CD4-positive, CD25-positive, alpha-beta regulatory T cell (primary cell): ENCODE measurements at regions not wholly inside any gene's neighbourhood (a gene's known extent, or its start where the extent isn't known, plus 50 kb on each side); places are given as distances from the start of the nearest gene placed in this dataset.

ENCODE experiments used
- ATAC-seq, 2 donors: fragments of 150-1000 bp; cut with Tn5 transposase; one replicate each; pipeline ENCODE4 v1.10.0; 2021; ENCODE audit warnings: low read depth in 2 of 2, moderate number of reproducible peaks in 2 of 2, moderate library complexity in 1 of 2
- DNase-seq, 3 donors: peaks; one replicate each; pipeline versions ENCODE4 v3.0.0 to v3.0.0-alpha.2; 2012 to 2022; ENCODE audit warnings: mixed read lengths in 1 of 3
- H3K27ac ChIP-seq: one replicate; pipeline ENCODE4 v1.7.0; 2013; ENCODE audit warnings: mild to moderate bottlenecking, low read length; ENCODE audit not compliant: insufficient read depth, poor library complexity, severe bottlenecking
- H3K27me3 ChIP-seq: one replicate; pipeline ENCODE4 v1.7.0; 2013; ENCODE audit warnings: low read length; ENCODE audit not compliant: control insufficient read depth, insufficient read depth
- H3K36me3 ChIP-seq: one replicate; pipeline ENCODE4 v1.7.0; 2013; ENCODE audit warnings: mild to moderate bottlenecking, low read length, moderate library complexity; ENCODE audit not compliant: control insufficient read depth, insufficient read depth
- H3K4me1 ChIP-seq: 2 replicates; pipeline ENCODE4 v1.7.0; 2013; ENCODE audit warnings: mild to moderate bottlenecking, low read length; ENCODE audit not compliant: insufficient read depth, control insufficient read depth, poor library complexity, severe bottlenecking
- H3K4me3 ChIP-seq: one replicate; pipeline ENCODE4 v1.7.0; 2013; ENCODE audit warnings: low read depth, mild to moderate bottlenecking, low read length, moderate library complexity
- H3K9me3 ChIP-seq, 2 experiments: 1 replicate in 1 of 2; 2 replicates in 1 of 2; pipeline ENCODE4 v1.7.0; 2013; ENCODE audit warnings: low read length in 2 of 2, mild to moderate bottlenecking in 1 of 2, moderate library complexity in 1 of 2; ENCODE audit not compliant: control insufficient read depth in 2 of 2
- H3K27ac Mint-ChIP-seq, 3 donors: one replicate each; pipeline ENCODE4 v1.8.0; 2020 to 2022; ENCODE audit warnings: mild to moderate bottlenecking in 3 of 3, mixed read lengths in 3 of 3, moderate library complexity in 2 of 3
- H3K27me3 Mint-ChIP-seq: one replicate; pipeline ENCODE4 v1.8.0; 2022; ENCODE audit warnings: mild to moderate bottlenecking, mixed read lengths
- H3K36me3 Mint-ChIP-seq: one replicate; pipeline ENCODE4 v1.8.0; 2020; ENCODE audit warnings: mixed read lengths
- H3K4me1 Mint-ChIP-seq, 4 donors: one replicate each; pipeline ENCODE4 v1.8.0; 2020 to 2022; ENCODE audit warnings: mixed read lengths in 4 of 4, mild to moderate bottlenecking in 1 of 4
- H3K4me3 Mint-ChIP-seq, 4 donors: one replicate each; pipeline ENCODE4 v1.8.0; 2020 to 2022; ENCODE audit warnings: mild to moderate bottlenecking in 4 of 4, mixed read lengths in 4 of 4, moderate library complexity in 3 of 4
- H3K9me3 Mint-ChIP-seq, 7 donors: one replicate each; pipeline ENCODE4 v1.8.0; 2020 to 2022; ENCODE audit warnings: mixed read lengths in 7 of 7, mild to moderate bottlenecking in 3 of 7, moderate library complexity in 2 of 7

DNA sequence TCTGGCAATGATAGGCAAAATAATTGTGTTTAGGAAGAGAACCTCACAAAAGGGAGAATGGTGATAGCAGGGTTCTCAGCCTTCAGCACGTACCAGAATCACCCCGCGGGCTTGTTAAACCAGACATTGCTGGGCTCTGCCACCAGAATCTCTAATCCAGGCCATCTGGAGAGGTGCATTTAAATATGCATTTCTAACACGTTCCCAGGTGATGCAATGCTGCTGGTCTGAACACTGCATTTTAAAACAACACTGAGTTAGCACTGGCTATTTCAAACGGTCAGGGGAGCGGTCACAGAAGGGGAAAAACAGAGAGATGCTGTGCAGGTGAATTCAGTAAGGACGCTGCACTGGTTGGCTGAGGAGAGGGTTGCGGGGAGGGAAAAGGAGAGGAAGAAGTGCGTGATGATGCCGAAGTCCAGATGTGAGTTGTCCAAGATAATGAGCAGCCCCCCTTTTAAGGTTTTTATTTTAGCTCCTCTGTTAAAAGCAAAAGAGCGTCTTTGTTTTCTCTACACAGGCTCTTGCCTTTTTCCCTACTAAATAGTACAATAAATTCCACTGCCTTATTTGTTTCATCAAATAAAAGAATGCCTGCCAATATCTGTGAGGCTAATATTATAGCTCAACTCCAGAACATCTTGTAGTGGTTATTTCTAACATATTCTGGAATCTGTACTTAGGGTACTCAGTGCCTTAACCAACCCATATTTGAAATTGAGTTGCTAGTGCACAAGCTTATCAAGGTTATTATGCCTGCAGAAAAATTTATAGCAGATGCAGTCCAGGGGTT lies 109.6 kb upstream of the POU2AF2 start:
- Histone ChIP-seq H3K36me3 (no peaks in the 10 kb centered on the region), H3K27me3 (no peaks in the 10 kb centered on the region), H3K4me3 (no peak overlapping the region), H3K9me3 (no peaks in the 10 kb centered on the region), H3K27ac (no peak overlapping the region), H3K4me1 (no peaks in the 10 kb centered on the region)
- Mint-ChIP-seq H3K4me1 (no peaks in the 10 kb centered on the region), H3K27ac (no peak overlapping the region), H3K27me3 (no peaks in the 10 kb centered on the region), H3K4me3 (no peak overlapping the region), H3K9me3 (peaks cover 0 to 5% (median 0%) of the 10 kb centered on the region in 7 donors), H3K36me3 (no peaks in the 10 kb centered on the region)
- DNase-seq: no peak
- ATAC-seq: no peak

DNA sequence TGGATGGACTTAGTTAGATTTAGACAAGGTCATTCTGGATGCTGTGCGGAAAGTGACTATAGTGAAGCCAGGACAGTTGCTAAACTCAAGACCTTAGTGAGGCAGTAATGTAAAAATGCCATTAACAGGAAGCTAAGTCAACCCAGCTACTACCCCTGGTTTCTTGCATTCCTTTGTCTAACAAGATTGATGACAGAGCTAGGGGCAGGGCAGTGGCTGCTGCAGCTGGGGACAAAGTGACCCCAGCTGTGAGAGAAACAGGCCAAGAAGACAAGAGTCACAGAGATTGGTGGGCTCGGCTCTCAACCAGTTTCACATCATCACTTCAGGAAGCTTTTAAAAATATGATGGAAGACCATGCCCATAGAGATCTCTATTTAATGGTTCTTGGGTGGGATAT lies 110.4 kb upstream of the POU2AF2 start:
- Mint-ChIP-seq H3K27me3 (no peaks in the 10 kb centered on the region), H3K4me3 (no peak overlapping the region), H3K9me3 (peaks cover 0 to 5% (median 0%) of the 10 kb centered on the region in 7 donors), H3K4me1 (no peaks in the 10 kb centered on the region), H3K36me3 (no peaks in the 10 kb centered on the region), H3K27ac (no peak overlapping the region)
- H3K27me3 ChIP-seq: peaks cover 2% of the 10 kb centered on the region
- no peaks in the 10 kb centered on the region for H3K36me3 ChIP-seq
- no peak for DNase-seq
- no peak for ATAC-seq
- no peaks in the 10 kb centered on the region for H3K4me1 ChIP-seq
- no peak overlapping the region for H3K4me3 ChIP-seq
- no peak overlapping the region for H3K27ac ChIP-seq
- H3K9me3 ChIP-seq: no peaks in the 10 kb centered on the region

DNA sequence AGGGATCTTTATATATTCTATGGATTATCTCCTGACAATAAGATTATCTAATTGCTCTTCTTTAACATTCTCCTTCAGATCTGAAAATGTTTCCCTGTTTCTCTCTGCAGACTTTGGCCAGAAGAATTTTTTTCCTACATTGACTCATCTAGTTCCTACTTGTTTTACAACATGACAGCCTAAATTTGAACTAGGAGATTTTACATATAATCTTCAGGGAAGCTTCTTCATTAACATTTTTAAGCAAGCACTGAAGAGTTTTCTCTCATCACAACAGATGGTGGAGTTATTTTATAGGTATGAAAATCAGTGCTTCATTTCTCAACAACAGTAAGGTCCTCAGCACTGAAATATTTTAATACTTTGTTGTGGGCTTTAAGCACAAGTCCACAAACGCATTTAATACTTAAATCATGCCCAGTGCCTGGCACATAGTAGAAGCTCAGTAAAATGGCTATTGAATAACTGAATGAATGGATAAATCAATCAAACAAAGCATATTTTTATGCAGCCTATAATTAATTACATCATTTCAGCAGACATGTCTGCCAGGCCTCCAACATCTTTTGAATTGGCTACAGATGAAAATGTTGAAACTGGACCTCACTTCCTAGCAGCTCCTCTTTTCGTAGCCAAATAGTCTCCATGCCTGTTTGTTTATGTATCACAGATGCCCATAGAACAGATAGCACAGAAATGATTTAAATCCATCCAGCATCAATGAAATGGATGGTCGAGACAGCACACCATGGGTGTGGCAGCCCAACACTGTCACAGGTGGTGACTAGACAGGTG lies 117.3 kb upstream of the POU2AF2 start:
- no peak overlapping the region for H3K4me3 ChIP-seq
- ATAC-seq (no peak), DNase-seq (no peak)
- H3K27me3 ChIP-seq: peaks cover 2% of the 10 kb centered on the region
- no peak overlapping the region for H3K4me3 Mint-ChIP-seq
- H3K9me3 Mint-ChIP-seq: peaks cover 0 to 5% (median 4%) of the 10 kb centered on the region in 7 donors
- H3K4me1 ChIP-seq: no peaks in the 10 kb centered on the region
- no peak overlapping the region for H3K27ac Mint-ChIP-seq
- H3K27me3 Mint-ChIP-seq: no peaks in the 10 kb centered on the region
- no peaks in the 10 kb centered on the region for H3K4me1 Mint-ChIP-seq
- no peaks in the 10 kb centered on the region for H3K36me3 ChIP-seq
- H3K9me3 ChIP-seq: no peaks in the 10 kb centered on the region
- H3K36me3 Mint-ChIP-seq: no peaks in the 10 kb centered on the region
- no peak overlapping the region for H3K27ac ChIP-seq

DNA sequence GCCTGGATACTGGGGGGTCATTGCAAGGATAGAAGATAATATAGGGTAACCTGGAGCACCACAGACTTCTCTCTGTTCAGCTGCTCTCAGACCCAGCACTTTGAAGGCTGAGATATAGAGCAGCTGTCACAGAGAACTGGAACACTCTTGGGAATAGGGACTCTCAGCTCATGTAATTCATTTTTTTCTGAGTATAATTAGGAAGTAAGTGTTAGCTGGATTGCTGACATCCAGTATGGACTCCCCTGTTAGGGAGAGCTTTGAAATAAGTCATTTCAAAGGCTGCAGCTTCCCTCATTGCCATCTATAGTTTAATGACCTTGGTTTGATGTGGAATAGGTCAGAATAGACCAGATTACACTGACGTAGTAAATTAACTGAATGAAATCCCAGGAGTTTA lies 120.8 kb upstream of the POU2AF2 start:
- no peaks in the 10 kb centered on the region for H3K4me1 ChIP-seq
- H3K36me3 ChIP-seq: no peaks in the 10 kb centered on the region
- DNase-seq: no peak
- Mint-ChIP-seq H3K27ac (no peak overlapping the region), H3K27me3 (no peaks in the 10 kb centered on the region), H3K4me3 (no peak overlapping the region), H3K4me1 (no peaks in the 10 kb centered on the region), H3K9me3 (peaks cover 0 to 9% (median 0%) of the 10 kb centered on the region in 7 donors), H3K36me3 (no peaks in the 10 kb centered on the region)
- no peaks in the 10 kb centered on the region for H3K9me3 ChIP-seq
- no peak overlapping the region for H3K4me3 ChIP-seq
- no peak overlapping the region for H3K27ac ChIP-seq
- ATAC-seq: no peak
- no peaks in the 10 kb centered on the region for H3K27me3 ChIP-seq

DNA sequence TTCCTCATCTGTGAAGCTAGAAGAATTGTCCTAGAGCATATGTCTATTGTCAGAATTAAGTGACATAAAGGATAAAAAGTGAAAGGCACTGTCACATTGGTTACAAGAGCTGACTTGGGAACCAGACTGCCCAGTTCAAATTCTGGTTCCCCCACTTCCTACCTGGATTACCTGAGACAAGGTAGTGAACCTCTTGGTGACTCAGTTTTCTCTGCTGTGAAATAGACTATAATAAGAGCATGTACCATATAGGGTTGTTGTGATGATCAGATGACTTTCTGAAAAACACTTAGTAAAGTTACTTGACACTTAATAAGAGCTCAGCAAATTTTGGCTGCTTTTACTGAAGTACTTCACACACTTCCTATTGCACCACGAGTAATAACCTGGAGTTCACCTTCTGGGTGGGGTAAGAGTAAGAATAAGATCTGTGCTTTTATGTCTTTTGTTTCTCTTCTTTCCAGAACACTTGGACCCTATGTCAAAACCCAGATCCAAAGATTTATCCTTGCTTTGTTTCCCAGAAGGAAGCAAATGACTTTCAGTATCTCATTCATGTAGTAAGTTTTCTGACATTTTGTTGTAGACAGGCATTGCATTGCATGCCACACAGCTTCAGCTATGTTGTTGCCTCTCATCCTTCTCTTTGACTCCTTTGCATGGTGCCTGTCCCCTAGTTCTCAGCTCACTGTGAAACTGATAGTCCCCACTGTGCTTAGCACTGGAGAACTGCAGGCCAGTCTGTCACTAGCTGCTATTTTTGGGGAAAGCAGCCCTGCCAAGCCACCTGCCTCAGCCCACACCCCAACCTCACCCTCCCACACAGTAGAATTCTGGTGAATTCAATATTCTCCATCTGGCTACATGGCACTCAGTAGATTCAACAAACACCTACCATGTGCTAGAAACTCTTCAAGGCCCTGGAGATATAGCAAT lies 121.8 kb upstream of the POU2AF2 start:
- Histone ChIP-seq H3K27me3 (no peaks in the 10 kb centered on the region), H3K36me3 (no peaks in the 10 kb centered on the region), H3K4me1 (no peaks in the 10 kb centered on the region), H3K9me3 (no peaks in the 10 kb centered on the region), H3K27ac (no peak overlapping the region), H3K4me3 (no peak overlapping the region)
- ATAC-seq (no peak), DNase-seq (no peak)
- no peaks in the 10 kb centered on the region for H3K4me1 Mint-ChIP-seq
- peaks cover 0 to 8% (median 0%) of the 10 kb centered on the region in 7 donors for H3K9me3 Mint-ChIP-seq
- no peaks in the 10 kb centered on the region for H3K36me3 Mint-ChIP-seq
- H3K27ac Mint-ChIP-seq: no peak overlapping the region
- H3K27me3 Mint-ChIP-seq: no peaks in the 10 kb centered on the region
- H3K4me3 Mint-ChIP-seq: no peak overlapping the region

- Mint-ChIP-seq H3K27ac (no peak overlapping the region), H3K36me3 (no peaks in the 10 kb centered on the region), H3K9me3 (peaks cover 0 to 6% (median 0%) of the 10 kb centered on the region in 7 donors), H3K4me1 (no peaks in the 10 kb centered on the region), H3K4me3 (peak overlapping the region in 1 of 4 donors; percentile 34), H3K27me3 (no peaks in the 10 kb centered on the region)
- Histone ChIP-seq H3K36me3 (no peaks in the 10 kb centered on the region), H3K27ac (no peak overlapping the region), H3K4me1 (no peaks in the 10 kb centered on the region), H3K9me3 (no peaks in the 10 kb centered on the region), H3K27me3 (no peaks in the 10 kb centered on the region), H3K4me3 (no peak overlapping the region)
- ATAC-seq (no peak), DNase-seq (no peak)
Observed at GRCh38 chr11:111120696-111121302, 124.7 kb upstream of the POU2AF2 start.

DNA sequence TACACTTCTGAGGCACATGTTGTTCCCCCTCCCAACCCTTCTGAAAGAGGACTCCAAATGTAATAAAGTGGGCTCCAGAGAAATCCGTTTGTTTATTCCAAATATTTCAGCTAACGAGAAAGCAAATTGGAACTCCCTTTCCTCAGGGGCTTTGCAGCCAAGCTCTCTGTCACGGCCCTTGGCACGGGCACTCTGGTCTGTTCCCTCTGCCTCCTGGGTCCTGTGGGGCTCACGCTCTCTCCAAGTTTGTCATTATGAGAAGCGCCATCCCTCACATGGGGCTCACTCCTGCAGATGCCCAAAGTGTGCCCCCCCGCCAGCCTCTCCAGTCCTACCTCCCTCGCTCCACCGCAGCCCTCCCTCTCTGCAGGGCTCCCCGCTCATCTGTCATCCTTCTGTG lies 125.4 kb upstream of the POU2AF2 start:
- no peaks in the 10 kb centered on the region for H3K9me3 ChIP-seq
- no peaks in the 10 kb centered on the region for H3K27me3 ChIP-seq
- no peaks in the 10 kb centered on the region for H3K4me1 ChIP-seq
- H3K4me1 Mint-ChIP-seq: no peaks in the 10 kb centered on the region
- H3K27ac ChIP-seq: no peak overlapping the region
- DNase-seq (no peak), ATAC-seq (no peak)
- no peaks in the 10 kb centered on the region for H3K36me3 Mint-ChIP-seq
- no peak overlapping the region for H3K4me3 ChIP-seq
- H3K27ac Mint-ChIP-seq: no peak overlapping the region
- H3K9me3 Mint-ChIP-seq: peaks cover 0 to 6% (median 0%) of the 10 kb centered on the region in 7 donors
- no peak overlapping the region for H3K4me3 Mint-ChIP-seq
- H3K36me3 ChIP-seq: no peaks in the 10 kb centered on the region
- no peaks in the 10 kb centered on the region for H3K27me3 Mint-ChIP-seq
